HCT116 (cell line): ENCODE measurements at regions not wholly inside any gene's neighbourhood (a gene's known extent, or its start where the extent isn't known, plus 50 kb on each side); places are given as distances from the start of the nearest gene placed in this dataset.

ENCODE experiments used
- ATAC-seq: fragments of 200-7000 bp; cut with Tn5 transposase; 2 replicates; pipeline ENCODE4 v1.9.1; 2020; ENCODE audit warnings: mild to moderate bottlenecking, moderate library complexity
- BruUV-seq: library from RNA; stranded (reverse); fragments of 400-500 nt; replicated peaks from 2 replicates; lab custom pipeline; 2021; lab: Mats Ljungman, UMichigan
- CTCF ChIA-PET: fragments of 300-600 bp; sonication (Branson Sonifier 250); formaldehyde crosslinking; loops from one replicate; lab custom pipeline; 2021; ENCODE audit warnings: antibody characterized with exemption; lab: Charles Lee
- POLR2A ChIA-PET: fragments of 300-600, 350-600 bp; sonication (Branson Sonifier 250); formaldehyde crosslinking; loops from one replicate; lab custom pipeline; 2021; ENCODE audit warnings: antibody characterized with exemption; lab: Charles Lee
- RAD21 ChIA-PET, 2 experiments: fragments of 300-600 bp; sonication (Branson Sonifier 250); formaldehyde crosslinking; loops; one replicate each; lab custom pipeline; 2023; ENCODE audit warnings: low total read pairs in 2 of 2; ENCODE audit not compliant: uncharacterized antibody in 2 of 2, unreplicated experiment in 2 of 2, low non-redundant PET in 1 of 2; lab: Charles Lee
- DNase-seq: peaks from one replicate; pipeline ENCODE4 v3.0.0-alpha.2; 2010; ENCODE audit warnings: low read depth, low spot score
- H2AFZ ChIP-seq: fragments of 200-600 bp; shearing (Covaris generic), sonication (generic); 2 replicates; pipeline ENCODE4 v1.6.1; 2017; ENCODE audit warnings: low read depth, mixed run types, mixed read lengths, antibody characterized with exemption, low read length; ENCODE audit not compliant: poor library complexity, severe bottlenecking
- H3K27ac ChIP-seq: 2 replicates; pipeline ENCODE4 v1.5.1; 2012; ENCODE audit warnings: low read depth, low read length
- H3K27me3 ChIP-seq: fragments of 200-600 bp; sonication (generic); 2 replicates; pipeline ENCODE4 v1.6.1; 2016; ENCODE audit warnings: mixed run types, low read length, mixed read lengths; ENCODE audit not compliant: insufficient read depth
- H3K36me3 ChIP-seq, 2 experiments: fragments of 200-500 bp in 1 of 2; fragments of 200-600 bp in 1 of 2; sonication (Bioruptor generic) in 1 of 2; sonication (generic) in 1 of 2; 2 replicates each; pipeline versions ENCODE4 v1.5.1 to v1.6.1; 2014 to 2016; ENCODE audit warnings: low read length in 2 of 2, inconsistent platforms in 1 of 2, mixed read lengths in 1 of 2, mixed run types in 1 of 2; ENCODE audit not compliant: insufficient read depth in 2 of 2, control insufficient read depth in 1 of 2
- H3K4me1 ChIP-seq, 2 experiments: fragments of 200-600 bp in 1 of 2; sonication (generic) in 1 of 2; 2 replicates each; pipeline versions ENCODE4 v1.5.1 to v1.6.1; 2012 to 2017; ENCODE audit warnings: low read length in 2 of 2, inconsistent platforms in 1 of 2, mild to moderate bottlenecking in 1 of 2, mixed read lengths in 1 of 2, mixed run types in 1 of 2, moderate library complexity in 1 of 2; ENCODE audit not compliant: insufficient read depth in 2 of 2, control insufficient read depth in 1 of 2
- H3K4me2 ChIP-seq: fragments of 200-600 bp; sonication (generic); 2 replicates; pipeline ENCODE4 v1.6.1; 2017; ENCODE audit warnings: mixed run types, low read length, mixed read lengths
- H3K4me3 ChIP-seq, 2 experiments: fragments of 200-600 bp in 1 of 2; sonication (generic) in 1 of 2; replicated peaks in 1 of 2; 2 replicates each; pipeline ENCODE4 v1.5.1; 2011 to 2016; ENCODE audit warnings: low read length in 2 of 2, control low read depth in 1 of 2, low read depth in 1 of 2, mild to moderate bottlenecking in 1 of 2, mixed read lengths in 1 of 2, mixed run types in 1 of 2
- H3K79me2 ChIP-seq: fragments of 200-600 bp; sonication (generic); 2 replicates; pipeline ENCODE4 v1.6.1; 2017; ENCODE audit warnings: mild to moderate bottlenecking, mixed run types, low read length, moderate library complexity, mixed read lengths; ENCODE audit not compliant: insufficient read depth
- H3K9ac ChIP-seq: fragments of 200-600 bp; sonication (generic); 2 replicates; pipeline ENCODE4 v1.6.1; 2016; ENCODE audit warnings: low read length, mixed read lengths
- H3K9me2 ChIP-seq: fragments of 200-600 bp; sonication (generic), shearing (Covaris generic); 2 replicates; pipeline ENCODE4 v1.6.1; 2017; ENCODE audit warnings: mixed run types, mild to moderate bottlenecking, moderate library complexity; ENCODE audit not compliant: insufficient read depth
- H3K9me3 ChIP-seq, 2 experiments: fragments of 200-500 bp in 1 of 2; fragments of 200-600 bp in 1 of 2; sonication (Bioruptor generic) in 1 of 2; sonication (generic) in 1 of 2; 2 replicates each; pipeline ENCODE4 v1.6.1; 2014 to 2017; ENCODE audit warnings: low read length in 2 of 2, mixed read lengths in 2 of 2, inconsistent platforms in 1 of 2, low read depth in 1 of 2, mild to moderate bottlenecking in 1 of 2, mixed run types in 1 of 2, moderate library complexity in 1 of 2; ENCODE audit not compliant: control insufficient read depth in 1 of 2, insufficient read depth in 1 of 2
- H4K20me1 ChIP-seq: fragments of 200-600 bp; sonication (generic), shearing (Covaris generic); 2 replicates; pipeline ENCODE4 v1.6.1; 2017; ENCODE audit warnings: mixed run types, mild to moderate bottlenecking, moderate library complexity; ENCODE audit not compliant: insufficient read depth
- CBX3 ChIP-seq: IDR thresholded peaks from 2 replicates; pipeline ENCODE4 v1.6.1; 2012; ENCODE audit warnings: low read depth
- CEBPB ChIP-seq: IDR thresholded peaks from 2 replicates; pipeline ENCODE4 v1.6.1; 2012; ENCODE audit warnings: low read depth
- EGR1 ChIP-seq: IDR thresholded peaks from 2 replicates; pipeline ENCODE4 v1.6.1; 2012; ENCODE audit warnings: low read depth
- ELF1 ChIP-seq: IDR thresholded peaks from 2 replicates; pipeline ENCODE4 v1.6.1; 2012; ENCODE audit warnings: low read depth, borderline replicate concordance
- FOSL1 ChIP-seq: IDR thresholded peaks from 2 replicates; pipeline ENCODE4 v1.6.1; 2012; ENCODE audit warnings: low read depth
- SP1 ChIP-seq: IDR thresholded peaks from 2 replicates; pipeline ENCODE4 v1.6.1; 2012; ENCODE audit warnings: low read depth
- SRF ChIP-seq: IDR thresholded peaks from 2 replicates; pipeline ENCODE4 v1.6.1; 2012; ENCODE audit warnings: low read depth
- TCF7L2 ChIP-seq: IDR thresholded peaks from 2 replicates; pipeline ENCODE4 v1.7.0; 2011; ENCODE audit warnings: borderline replicate concordance, inconsistent platforms; ENCODE audit not compliant: insufficient read depth, insufficient read length; ENCODE audit errors: extremely low read depth
- intact Hi-C: fragments of 100-400 bp; cut with micrococcal nuclease; formaldehyde crosslinking; loops from 2 replicates; pipeline ENCODE4 v1.10.0; 2022
- TF ChIP-seq, protein P1 (sequence below): IDR thresholded peaks from 2 replicates; pipeline ENCODE4 v1.6.1; 2012; ENCODE audit warnings: low read depth
- TF ChIP-seq, protein P2 (sequence below): IDR thresholded peaks from 2 replicates; pipeline ENCODE4 v1.6.1; 2011; ENCODE audit warnings: mild to moderate bottlenecking, low read length, moderate library complexity; ENCODE audit not compliant: insufficient replicate concordance; ENCODE audit errors: extremely low read depth

DNA sequence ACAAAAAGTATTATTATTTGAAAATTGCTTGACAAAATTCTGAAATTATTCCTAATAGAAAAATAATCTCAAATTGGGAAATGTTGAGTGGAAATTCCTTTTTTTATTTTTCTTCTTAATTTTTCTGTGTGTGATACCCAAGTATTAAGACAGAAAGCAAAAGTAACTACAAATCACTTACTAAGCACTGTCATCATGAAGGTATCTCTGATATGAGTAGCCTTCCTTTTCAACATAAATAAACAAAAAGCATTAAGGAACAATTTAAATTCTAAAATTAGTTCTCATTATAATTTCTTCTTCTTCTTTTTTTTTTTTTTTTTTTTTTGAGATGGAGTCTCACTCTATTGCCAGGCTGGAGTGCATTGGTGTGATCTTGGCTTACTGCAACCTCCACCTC is 174.2 kb upstream of the RBMS1 start (continued):
- TF ChIP-seq, protein P1, sequence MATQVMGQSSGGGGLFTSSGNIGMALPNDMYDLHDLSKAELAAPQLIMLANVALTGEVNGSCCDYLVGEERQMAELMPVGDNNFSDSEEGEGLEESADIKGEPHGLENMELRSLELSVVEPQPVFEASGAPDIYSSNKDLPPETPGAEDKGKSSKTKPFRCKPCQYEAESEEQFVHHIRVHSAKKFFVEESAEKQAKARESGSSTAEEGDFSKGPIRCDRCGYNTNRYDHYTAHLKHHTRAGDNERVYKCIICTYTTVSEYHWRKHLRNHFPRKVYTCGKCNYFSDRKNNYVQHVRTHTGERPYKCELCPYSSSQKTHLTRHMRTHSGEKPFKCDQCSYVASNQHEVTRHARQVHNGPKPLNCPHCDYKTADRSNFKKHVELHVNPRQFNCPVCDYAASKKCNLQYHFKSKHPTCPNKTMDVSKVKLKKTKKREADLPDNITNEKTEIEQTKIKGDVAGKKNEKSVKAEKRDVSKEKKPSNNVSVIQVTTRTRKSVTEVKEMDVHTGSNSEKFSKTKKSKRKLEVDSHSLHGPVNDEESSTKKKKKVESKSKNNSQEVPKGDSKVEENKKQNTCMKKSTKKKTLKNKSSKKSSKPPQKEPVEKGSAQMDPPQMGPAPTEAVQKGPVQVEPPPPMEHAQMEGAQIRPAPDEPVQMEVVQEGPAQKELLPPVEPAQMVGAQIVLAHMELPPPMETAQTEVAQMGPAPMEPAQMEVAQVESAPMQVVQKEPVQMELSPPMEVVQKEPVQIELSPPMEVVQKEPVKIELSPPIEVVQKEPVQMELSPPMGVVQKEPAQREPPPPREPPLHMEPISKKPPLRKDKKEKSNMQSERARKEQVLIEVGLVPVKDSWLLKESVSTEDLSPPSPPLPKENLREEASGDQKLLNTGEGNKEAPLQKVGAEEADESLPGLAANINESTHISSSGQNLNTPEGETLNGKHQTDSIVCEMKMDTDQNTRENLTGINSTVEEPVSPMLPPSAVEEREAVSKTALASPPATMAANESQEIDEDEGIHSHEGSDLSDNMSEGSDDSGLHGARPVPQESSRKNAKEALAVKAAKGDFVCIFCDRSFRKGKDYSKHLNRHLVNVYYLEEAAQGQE: no peak

DNA sequence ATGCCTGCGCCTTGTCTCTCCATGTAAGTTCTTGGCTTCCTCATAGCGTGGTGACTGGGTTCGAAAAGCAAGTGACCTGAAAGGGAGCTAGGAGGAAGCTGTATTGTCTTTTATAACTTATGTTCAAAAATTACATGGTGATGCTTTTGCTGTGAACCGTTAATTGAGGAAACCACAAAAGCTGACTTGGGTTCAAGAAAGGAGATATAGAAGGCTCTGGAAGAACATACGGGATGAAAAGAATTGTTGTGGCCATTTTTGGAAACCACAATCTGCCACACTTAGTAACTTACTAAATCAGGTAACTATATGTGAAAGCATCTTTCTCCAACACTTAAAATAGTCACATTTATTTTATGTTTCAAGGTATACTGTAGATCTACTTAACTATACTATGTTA is 177.0 kb upstream of the RBMS1 start:
- RAD21 ChIA-PET: no interaction called here
- Histone ChIP-seq H4K20me1 (no peaks in the 10 kb centered on the region), H2AFZ (no peak overlapping the region), H3K9me2 (no peaks in the 10 kb centered on the region), H3K79me2 (no peaks in the 10 kb centered on the region), H3K9me3 (no peaks in the 10 kb centered on the region), H3K4me2 (no peak overlapping the region), H3K27me3 (no peaks in the 10 kb centered on the region), H3K4me1 (peaks cover 15 to 20% of the 10 kb centered on the region in 2 experiments; a peak in 3 of 4 replicates), H3K27ac (no peak overlapping the region), H3K36me3 (no peaks in the 10 kb centered on the region), H3K4me3 (no peak overlapping the region), H3K9ac (no peak overlapping the region)
- CTCF ChIA-PET: no interaction called here
- no TSS peak for BruUV-seq
- intact Hi-C loops: no loop called here
- TF ChIP-seq SP1 (no peak), EGR1 (no peak), TCF7L2 (no peak), FOSL1 (no peak), CEBPB (no peak), SRF (no peak), ELF1 (no peak), CBX3 (no peak)
- TF ChIP-seq, protein P2, sequence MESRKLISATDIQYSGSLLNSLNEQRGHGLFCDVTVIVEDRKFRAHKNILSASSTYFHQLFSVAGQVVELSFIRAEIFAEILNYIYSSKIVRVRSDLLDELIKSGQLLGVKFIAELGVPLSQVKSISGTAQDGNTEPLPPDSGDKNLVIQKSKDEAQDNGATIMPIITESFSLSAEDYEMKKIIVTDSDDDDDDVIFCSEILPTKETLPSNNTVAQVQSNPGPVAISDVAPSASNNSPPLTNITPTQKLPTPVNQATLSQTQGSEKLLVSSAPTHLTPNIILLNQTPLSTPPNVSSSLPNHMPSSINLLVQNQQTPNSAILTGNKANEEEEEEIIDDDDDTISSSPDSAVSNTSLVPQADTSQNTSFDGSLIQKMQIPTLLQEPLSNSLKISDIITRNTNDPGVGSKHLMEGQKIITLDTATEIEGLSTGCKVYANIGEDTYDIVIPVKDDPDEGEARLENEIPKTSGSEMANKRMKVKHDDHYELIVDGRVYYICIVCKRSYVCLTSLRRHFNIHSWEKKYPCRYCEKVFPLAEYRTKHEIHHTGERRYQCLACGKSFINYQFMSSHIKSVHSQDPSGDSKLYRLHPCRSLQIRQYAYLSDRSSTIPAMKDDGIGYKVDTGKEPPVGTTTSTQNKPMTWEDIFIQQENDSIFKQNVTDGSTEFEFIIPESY: no peak
- ATAC-seq (no peak), DNase-seq (no peak)
- POLR2A ChIA-PET: no interaction called here
